ENCODE measurements at regions not wholly inside any gene's neighbourhood (a gene's known extent, or its start where the extent isn't known, plus 50 kb on each side); places are given as distances from the start of the nearest gene placed in this dataset.

- TF ChIP-seq REST (IDR thresholded peaks at IDR 0.05) (no peak), ZBTB33 (IDR thresholded peaks at IDR 0.05) (no peak), FOXA1 (IDR thresholded peaks at IDR 0.05) (no peak), TAF1 (conservative IDR thresholded peaks at IDR 0.05) (no peak), YY1 (IDR thresholded peaks at IDR 0.05) (no peak), HNF4G (IDR thresholded peaks at IDR 0.05) (no peak), JUND (IDR thresholded peaks at IDR 0.05) (no peak), ATF3 (IDR thresholded peaks at IDR 0.05) (no peak), RAD21 (IDR thresholded peaks at IDR 0.05) (no peak)
- TF ChIP-seq, protein P1, sequence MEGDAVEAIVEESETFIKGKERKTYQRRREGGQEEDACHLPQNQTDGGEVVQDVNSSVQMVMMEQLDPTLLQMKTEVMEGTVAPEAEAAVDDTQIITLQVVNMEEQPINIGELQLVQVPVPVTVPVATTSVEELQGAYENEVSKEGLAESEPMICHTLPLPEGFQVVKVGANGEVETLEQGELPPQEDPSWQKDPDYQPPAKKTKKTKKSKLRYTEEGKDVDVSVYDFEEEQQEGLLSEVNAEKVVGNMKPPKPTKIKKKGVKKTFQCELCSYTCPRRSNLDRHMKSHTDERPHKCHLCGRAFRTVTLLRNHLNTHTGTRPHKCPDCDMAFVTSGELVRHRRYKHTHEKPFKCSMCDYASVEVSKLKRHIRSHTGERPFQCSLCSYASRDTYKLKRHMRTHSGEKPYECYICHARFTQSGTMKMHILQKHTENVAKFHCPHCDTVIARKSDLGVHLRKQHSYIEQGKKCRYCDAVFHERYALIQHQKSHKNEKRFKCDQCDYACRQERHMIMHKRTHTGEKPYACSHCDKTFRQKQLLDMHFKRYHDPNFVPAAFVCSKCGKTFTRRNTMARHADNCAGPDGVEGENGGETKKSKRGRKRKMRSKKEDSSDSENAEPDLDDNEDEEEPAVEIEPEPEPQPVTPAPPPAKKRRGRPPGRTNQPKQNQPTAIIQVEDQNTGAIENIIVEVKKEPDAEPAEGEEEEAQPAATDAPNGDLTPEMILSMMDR (IDR thresholded peaks at IDR 0.05; ENCODE audit: low read depth, low read length, missing input control): no peak
- TF ChIP-seq, protein P2, sequence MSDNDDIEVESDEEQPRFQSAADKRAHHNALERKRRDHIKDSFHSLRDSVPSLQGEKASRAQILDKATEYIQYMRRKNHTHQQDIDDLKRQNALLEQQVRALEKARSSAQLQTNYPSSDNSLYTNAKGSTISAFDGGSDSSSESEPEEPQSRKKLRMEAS (IDR thresholded peaks at IDR 0.05): no peak
Measured at GRCh38 chr2:182628916-182629315, 87.1 kb upstream of the DNAJC10 start.
